GM20000 (cell line): ENCODE measurements at regions not wholly inside any gene's neighbourhood (a gene's known extent, or its start where the extent isn't known, plus 50 kb on each side); places are given as distances from the start of the nearest gene placed in this dataset.

Experiments
- DNase-seq: peaks from one replicate; pipeline ENCODE4 v3.0.0; 2012; ENCODE audit warnings: low spot score
- TF ChIP-seq, protein P1 (sequence below): IDR thresholded peaks from 2 replicates; pipeline ENCODE4 v1.5.1; 2012; ENCODE audit warnings: mild to moderate bottlenecking, control low read depth; ENCODE audit errors: extremely low read depth, missing control alignments

DNA sequence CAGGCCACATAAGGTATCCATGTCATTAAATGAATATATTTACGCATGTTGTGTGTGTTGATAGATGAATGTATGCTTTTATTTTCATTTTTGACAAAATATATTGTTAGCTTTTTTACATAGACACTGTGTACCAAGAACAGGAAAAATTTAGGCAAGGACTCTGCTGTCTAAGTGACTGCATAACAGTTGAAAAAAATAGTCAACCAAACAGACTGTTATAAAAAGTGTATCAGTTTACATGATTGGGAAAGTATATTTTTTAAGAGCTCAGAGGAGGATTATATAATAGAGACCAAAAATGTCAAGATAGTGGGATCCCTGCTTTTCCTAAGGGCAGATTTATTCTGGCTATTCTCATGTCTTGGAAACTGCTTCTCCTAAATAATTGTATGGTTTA, 858.0 kb downstream of the SLITRK1 start:
- DNase-seq, result no peak
- TF ChIP-seq, protein P1, sequence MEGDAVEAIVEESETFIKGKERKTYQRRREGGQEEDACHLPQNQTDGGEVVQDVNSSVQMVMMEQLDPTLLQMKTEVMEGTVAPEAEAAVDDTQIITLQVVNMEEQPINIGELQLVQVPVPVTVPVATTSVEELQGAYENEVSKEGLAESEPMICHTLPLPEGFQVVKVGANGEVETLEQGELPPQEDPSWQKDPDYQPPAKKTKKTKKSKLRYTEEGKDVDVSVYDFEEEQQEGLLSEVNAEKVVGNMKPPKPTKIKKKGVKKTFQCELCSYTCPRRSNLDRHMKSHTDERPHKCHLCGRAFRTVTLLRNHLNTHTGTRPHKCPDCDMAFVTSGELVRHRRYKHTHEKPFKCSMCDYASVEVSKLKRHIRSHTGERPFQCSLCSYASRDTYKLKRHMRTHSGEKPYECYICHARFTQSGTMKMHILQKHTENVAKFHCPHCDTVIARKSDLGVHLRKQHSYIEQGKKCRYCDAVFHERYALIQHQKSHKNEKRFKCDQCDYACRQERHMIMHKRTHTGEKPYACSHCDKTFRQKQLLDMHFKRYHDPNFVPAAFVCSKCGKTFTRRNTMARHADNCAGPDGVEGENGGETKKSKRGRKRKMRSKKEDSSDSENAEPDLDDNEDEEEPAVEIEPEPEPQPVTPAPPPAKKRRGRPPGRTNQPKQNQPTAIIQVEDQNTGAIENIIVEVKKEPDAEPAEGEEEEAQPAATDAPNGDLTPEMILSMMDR, result no peak

DNA sequence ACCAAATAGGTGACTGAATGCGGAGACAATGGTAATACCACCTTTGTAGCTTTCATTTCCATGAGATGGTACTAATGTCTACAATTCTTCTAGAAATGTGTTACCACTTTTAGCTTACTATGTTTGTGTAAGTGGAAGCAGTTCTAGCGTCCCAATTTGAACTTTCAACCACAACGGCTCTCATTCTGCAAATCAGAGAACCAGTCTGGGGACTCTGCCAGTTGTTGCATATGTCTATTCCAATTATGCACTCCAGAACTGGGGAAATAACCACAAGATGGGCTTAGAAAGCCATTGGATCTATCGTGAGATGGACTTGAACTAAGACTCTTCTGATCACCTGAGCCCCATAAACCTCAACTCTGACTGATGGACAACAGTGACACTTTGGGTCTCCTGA, 862.3 kb downstream of the SLITRK1 start:
- TF ChIP-seq, protein P1, result no peak
- DNase-seq, result no peak

DNA sequence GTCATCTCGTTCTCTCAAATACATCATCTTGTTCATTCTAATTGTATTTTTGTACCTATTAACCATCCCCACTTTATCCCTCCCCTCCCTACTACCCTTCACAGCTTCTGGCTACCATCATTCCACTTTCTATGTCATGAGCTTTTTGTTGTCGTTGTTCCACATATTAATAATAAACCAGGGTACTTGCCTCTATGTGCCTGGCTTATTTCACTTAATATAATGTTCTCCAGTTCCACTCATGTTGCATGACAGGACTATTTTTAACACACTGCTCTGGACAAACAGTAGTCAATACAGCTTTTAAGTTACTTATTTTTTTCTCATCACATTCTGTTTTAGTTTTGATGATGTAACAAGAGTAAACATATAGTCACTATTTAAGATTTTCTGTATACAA, 872.3 kb downstream of the SLITRK1 start:
- DNase-seq, result no peak
- TF ChIP-seq, protein P1, result no peak

DNA sequence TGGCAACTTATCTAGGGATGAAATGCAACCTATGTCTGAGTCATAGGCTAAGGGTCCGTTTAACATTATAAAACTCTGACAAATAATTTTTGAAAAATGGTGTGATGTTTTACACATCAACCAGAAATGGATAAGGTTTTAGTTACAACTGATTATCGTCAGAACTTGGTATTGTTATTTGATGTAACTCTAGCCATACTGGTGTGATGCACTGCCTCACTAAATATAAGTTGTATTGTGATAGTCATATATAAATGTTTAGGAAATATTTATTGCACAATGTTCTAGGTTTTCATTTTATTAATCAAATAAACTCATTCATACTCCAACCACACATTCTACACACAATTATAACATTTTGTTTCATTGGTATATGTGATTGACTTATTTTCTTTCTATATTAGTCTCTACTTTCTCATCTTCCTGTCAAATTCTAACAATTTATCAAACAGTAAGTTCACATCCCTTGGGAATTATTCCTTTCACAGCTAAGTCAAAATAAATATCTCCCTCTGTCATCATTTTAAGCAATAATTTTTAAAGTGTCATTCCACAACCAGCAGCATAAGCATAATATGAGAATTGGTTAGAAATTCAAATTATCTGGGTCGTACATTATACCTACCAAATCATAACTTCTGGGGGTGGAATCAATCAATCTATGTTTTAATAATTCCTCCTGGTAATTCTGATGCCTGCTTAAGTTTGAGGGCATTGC, 873.9 kb downstream of the SLITRK1 start:
- no peak for DNase-seq
- TF ChIP-seq, protein P1, result no peak

DNA sequence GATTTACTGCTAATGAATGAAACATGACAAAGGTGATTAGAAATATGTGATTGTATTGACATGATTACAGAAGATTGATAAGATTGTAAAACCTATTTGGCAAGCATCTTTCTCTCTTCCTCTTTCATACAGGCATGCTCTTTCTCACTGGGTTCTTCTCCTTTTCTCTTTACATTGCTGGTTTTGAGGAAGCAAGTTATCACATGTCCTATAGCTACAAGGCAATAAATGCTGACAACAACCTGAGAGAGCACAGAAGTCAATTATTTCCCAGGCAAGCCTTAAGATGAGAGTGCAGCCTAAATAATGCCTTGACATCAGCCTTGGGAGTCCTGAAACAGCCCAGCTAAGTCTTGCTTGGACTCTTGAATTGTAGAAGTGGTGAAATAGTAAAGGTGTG, 875.0 kb downstream of the SLITRK1 start:
- TF ChIP-seq, protein P1, result no peak
- no peak for DNase-seq

DNA sequence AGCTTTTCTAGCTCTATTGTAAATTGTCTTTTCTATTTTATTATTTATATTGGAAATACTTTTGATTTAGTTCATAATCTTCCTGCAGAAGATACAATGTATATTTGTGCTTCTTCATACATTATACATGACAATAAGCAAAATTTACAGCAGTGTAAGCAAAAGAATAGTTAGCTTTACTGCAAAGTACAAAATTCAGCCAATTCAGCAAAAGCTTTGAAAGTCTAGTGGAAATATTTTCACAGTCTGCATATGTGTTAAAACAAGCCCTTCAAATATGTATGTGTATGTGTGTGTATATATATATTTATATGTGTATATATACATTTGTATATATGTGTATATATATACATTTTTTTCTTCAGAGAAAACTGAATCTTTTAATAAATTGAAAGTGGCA, 879.1 kb downstream of the SLITRK1 start:
- no peak for DNase-seq
- TF ChIP-seq, protein P1, result no peak

DNA sequence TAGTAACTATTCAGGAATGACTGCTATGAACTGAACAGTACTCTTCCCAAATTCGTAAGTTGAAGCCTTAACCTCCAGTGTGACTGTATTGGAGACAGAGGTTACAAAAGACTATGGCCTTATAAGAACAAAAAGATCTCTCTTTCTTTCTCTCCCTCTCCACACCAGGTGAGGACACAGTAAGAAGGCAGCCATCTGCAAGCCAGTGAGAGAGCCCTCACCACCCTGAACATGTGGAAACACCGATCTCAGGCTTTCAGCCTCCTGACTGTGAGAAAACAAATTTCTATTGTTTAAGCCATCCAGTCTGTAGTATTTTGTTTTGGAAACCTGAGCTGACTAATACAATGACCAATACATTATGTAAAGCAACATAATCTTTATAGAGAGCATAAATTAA, 888.9 kb downstream of the SLITRK1 start:
- TF ChIP-seq, protein P1, result no peak
- no peak for DNase-seq
